NCI-H524 (cell line): ENCODE measurements at regions not wholly inside any gene's neighbourhood (a gene's known extent, or its start where the extent isn't known, plus 50 kb on each side); places are given as distances from the start of the nearest gene placed in this dataset.

Experiments
- DNase-seq, 2 experiments: peaks; one replicate each; lab custom pipeline; 2025; lab: John Stamatoyannopoulos, UW

DNA sequence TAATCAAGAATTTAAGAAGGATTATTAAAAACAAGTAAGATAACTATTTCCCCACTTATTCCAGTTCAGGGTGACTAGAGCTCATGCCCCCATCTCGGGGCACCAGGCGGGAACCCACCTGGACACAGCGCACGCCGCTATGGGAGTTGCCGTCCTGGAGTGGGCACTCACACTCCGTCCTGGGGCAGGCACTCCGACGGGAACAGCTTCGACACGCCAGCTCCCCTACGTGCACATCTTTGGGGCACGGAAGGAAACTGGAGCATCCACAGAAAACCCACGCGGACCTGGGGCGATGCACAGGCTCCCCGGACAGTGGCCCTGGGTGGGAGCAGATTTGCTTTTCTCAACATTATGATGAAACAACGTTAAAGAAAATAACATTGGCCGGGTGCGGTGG lies 52.0 kb upstream of the GATA5 start:
- no peak for DNase-seq

DNA sequence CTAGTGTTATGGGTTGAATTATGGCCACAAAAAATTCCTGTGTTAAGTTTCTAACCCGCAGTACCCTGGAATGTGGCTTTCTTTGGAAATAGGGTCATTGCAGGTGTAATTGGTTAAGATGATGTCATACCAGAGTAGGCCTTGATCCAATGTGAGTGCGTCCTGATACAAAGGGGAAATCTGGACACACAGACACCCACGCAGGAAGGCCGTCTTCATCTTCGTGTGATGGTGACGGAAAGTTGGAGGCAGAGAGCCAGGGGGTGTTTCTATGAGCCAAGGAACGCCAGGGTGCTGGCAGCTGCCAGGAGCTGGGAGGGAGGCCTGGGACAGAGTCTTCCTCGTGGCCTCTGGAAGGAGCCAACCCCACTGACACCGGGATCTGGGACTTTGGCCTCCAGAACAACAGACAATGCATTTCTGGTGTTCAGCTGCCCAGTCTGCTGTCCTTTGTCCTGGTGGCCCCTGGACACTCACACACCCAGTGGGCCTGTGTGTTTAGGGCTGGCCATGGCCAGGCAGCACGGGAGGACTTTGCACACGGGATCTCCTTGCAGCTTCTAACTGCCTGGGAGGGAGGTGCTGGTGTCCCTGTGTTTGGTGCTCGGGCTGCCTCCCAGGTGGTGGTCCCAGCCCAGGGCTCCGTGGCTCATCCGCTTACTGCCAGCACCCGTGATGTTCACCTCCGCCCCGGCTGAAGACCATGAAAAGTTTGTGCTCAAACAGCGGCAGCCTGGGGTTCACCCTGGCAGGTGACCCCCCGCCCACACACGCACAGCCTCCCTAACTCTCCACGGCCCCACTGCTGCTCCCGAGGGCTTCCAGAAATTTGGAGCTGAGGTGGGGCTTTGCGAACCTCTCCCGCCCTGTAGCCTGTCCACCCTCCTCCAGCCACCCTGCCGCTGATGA lies 53.4 kb upstream of the GATA5 start:
- no peak for DNase-seq

DNA sequence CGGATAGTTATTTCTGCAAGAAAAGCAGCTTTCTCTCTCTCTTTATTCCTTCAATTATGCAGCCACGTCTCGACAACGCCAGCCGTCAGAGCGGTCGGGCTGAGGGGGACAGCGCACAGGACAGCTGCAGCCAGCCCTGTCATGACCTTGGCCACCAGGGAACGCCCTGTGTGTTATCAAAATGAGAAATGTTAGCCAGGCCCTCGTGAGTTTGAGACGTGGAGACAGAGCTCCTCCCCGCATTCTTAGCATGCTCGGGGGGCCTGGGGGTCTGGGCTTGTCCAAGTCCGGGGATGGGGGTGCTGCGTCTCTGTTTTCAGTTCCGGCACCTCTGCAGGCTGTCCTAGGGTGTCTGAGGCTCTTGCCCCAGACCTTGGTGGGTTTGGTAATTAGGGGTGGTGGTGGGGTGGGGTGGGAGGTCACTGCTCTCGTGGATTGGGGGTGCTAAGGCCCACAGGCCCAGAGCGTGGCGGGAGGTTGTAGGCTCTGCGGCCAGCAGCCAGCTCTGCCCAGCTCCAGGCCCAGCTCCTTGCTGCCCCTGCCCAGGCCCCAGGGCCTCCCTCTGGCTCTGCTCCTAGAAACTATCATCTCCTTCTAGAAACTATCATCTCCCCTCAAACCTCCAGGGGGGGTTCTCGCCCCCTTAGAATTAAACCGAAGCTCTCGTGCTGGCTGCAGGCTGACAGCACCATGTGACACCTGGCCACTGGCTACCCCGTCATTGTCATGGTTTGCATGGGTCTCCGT lies 54.3 kb upstream of the GATA5 start:
- no peak for DNase-seq

DNA sequence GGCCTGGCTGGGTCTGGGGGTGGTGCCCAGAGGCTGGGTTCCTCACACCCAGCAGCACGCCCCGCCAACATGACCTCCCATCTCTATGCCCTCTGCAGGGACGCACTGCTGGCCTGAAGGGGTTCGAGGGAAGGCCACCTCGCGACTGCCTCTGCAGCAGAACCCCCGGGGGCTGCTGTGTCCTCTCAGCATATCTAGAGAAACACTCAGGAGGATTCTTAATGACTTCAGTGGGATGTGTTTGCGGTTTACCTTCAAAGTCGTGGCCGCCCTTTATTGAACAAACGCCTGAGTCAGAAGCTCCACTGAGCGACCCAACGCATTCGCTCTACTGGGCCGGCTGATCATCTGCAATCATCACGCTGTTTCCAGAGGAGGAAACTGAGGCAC lies 54.8 kb upstream of the GATA5 start:
- DNase-seq: no peak

DNA sequence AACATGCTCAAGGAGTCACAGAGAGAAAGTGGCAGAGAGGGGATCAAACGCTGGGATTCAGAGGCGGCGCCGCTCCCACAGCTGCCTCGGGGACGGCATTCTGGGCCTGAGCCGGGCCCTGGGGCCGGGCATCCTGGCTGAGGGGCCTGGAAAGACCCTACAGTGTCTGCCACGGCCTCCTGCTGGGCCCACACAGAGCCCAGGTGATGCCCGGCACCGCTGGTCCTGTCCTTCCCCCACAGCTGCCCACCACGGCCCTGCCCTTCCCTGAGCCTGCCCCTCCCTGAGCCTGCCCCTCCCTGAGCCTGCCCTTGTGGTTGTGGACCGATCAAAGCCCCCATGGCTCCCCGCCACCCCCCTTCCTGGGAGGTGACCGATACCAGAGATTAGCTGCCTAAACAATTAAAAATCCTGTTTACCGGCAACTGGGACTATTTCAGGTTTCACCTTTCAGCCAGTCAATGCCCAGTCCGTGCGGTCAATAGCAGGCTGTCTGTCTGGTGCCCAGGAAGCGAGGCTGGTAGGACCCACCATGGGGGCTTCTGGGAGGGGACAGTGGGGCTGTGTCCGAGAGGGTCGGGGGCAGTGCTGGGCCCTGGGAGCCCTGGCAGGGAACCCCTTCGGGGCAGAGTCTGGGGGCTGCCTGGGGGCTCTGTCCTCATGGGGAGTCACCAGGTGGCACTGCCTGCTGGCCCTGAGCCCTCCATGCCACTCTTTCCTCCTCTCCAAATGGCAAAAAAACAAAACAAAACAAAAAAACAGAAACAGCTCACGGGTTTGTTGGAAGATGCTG lies 55.4 kb upstream of the GATA5 start:
- no peak for DNase-seq

DNA sequence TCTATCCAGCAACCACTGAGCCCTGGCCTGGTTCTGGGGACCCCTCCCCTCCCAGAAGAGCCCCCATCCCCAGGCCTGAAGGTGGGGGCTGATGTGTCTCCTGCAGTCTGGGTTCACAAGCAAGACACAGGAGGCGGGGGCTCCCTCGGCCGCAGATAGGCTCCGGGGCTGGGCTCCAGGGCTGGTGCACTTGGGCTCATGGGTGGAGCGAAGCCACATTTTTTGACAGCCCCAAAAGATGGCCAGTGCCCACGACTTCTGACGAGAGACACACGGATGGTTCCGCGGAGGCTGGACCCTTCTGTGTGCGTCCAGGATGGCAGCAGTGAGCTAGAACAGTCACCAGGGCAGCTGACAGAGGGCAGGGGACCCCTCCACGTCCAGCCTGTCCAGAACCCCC lies 57.1 kb upstream of the GATA5 start:
- DNase-seq: no peak

DNA sequence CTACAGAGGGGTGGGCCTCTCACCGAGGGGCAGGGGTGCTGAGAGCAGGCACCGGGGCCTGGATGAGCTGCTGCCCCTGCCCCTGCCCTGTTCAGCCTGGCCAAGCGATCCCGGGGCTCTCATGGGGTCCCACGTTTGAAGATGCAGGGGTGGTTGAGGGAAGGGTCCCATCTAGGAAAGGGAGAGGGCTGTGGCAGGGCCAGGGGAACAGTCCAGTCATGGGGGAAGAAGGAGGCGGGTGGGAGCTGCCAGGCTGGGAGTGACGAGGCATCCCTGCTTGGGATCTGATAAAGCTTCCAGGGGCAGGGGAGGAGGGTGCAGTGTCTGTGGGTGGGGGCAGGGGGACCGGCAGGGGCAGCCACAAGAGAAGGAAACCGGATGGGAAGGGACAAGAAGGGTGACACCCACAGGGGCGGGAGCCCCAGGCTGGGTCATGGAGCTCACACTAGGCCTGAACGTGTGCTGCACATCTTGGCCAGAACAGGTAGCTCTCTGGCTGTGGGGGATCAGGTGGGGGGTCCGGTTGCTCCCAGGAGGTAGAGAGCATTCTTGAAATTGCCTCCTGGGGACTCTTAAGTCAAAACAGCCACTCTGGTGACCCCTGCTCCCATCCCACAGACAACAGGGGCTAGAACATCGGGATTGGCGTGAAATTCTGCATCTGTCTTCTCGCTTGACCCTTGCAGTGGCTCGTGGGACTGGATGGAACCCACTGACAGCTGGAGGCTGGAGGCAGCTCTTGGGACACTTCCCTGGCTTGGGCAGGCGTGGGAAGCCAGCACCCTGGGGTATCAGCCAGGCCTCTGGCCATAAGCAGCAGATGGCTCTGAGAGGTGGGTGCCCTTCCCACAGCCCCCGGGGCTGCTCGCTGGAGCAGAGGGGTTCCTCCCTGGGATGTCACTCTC lies 58.0 kb upstream of the GATA5 start:
- DNase-seq: no peak

DNA sequence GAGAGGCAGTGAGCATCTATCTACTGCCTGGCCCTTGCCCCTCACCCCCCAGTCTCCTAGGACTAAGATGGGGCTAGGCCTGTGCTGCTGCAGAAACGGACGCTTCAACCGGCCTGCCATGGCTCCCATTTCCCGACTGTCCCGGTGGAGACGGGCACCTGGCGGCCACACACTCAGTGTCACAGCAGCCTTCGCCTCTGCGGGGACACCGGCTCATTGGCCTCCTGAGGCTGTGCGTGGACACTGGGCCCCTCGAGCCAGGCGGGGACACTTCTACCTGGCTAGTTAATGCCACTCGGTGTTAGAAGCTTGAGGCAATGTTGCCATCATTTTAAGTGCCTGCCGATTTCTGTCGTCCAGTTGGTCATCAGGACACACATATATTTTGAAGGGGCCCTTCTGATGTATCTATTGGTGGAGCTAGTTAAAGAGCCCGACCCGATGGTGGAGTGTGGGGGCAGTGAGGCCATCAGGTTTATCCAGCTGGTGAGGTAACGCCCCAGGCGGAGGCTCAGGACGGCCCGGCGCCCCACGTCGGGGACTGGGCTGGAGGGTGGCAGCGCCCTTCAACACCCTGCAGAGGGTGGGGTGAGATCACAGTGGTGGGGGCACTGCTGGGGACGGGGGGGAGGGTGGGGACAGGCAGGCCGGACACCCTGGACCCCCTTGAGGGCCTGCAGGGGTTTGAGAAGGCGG lies 58.9 kb upstream of the GATA5 start:
- no peak for DNase-seq

DNA sequence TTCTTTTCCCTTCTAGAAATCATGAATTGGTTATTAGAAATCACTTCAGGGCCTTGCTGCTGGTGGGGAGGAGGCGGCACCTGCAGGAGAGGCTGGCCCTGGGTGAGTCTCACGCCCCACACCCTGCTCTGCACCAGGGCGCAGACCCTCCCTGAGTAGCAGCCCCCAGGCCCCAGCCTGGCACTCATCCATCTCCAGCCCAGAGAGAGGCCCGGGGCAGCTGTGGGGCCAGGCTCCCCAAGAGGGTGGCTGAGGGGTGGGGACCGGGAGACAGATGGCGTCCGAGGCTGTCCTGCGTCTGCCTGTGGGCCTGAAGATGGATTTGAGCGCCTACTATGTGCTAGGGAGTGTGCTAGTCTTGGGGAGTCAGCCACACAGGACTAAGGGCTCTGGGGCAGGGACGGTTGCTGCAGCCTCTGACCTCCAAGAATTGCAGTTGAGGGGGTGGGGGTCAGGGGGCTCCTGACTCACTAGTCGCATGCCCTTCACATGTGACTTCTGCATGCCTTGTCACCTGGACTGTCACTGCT lies 59.6 kb upstream of the GATA5 start:
- no peak for DNase-seq

DNA sequence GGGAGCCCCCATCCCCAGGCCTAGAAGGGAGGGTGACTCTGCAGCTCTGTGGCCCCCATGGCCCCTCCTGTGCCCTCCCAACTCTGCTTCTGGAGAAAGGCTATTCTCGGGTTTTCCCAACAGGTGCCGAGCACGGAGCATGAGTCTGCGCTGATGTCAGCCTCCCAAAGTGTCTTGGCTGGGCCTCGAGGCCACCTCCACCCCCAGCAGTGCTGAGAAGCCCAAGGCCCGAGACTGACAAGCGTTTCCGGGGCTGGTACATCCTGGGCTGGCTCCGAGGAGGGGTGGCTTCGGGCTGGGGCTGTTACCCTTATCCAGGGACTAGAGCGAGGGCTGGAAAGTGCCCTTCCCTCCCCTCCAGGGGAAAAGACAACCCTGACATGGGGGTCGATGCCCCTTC lies 60.2 kb upstream of the GATA5 start:
- no peak for DNase-seq

DNA sequence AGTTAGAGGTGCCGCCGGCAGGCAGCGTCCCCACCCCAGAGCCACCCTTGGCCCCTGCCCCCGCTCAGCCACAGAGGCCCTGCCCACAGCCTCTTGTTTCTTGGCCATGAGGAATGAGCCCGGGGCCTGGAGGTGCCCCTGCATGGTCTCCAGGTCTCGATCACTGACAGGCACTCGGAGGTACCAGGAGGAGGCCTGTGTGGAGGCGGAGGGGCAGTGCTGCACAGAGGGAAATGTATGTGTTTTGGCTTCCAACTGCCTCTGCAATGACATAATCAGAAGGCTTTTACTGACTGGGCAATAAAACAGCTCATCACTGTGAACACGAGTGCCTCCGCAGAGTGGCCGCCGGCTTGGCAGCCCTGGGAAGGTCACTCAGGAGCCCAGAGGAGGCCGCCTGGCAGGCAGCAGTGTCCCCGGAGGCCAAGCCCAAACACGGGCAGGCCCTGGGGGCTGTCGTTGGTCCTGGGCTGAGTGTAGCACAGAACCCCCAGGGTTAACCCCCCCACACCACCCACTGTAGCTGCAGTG lies 61.1 kb upstream of the GATA5 start:
- DNase-seq: no peak

DNA sequence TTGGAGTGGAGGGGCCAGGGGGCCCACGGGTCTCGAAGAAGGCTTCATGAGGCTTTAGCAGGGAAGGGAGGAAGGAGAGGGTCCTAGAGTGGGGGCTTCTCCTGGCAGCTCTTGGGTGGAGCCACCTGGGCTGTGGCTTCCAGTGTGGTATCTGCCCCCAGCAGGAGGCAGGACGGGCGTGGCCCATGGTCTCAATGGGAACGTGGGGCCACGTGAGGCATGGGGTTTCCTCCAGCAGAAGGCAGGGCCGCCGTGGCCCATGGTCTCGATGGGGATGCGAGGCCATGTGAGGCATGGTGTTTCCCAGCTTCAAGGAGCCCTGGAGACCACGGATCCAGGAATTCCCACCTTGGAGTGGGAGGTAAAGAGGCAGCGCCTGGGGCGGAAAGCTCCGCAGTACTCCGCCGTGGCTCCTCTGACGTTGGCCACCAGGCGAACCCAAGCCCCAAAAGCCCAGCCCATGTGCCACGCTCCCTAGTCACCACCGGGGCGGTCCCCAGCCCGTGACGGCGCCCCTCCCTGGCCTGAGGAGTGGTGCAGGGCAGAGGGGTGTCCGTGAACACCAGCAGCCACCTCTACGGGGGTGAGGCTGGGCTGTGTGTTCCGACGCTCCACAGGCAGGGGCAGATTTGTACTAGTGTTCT lies 62.0 kb upstream of the GATA5 start:
- no peak for DNase-seq

DNA sequence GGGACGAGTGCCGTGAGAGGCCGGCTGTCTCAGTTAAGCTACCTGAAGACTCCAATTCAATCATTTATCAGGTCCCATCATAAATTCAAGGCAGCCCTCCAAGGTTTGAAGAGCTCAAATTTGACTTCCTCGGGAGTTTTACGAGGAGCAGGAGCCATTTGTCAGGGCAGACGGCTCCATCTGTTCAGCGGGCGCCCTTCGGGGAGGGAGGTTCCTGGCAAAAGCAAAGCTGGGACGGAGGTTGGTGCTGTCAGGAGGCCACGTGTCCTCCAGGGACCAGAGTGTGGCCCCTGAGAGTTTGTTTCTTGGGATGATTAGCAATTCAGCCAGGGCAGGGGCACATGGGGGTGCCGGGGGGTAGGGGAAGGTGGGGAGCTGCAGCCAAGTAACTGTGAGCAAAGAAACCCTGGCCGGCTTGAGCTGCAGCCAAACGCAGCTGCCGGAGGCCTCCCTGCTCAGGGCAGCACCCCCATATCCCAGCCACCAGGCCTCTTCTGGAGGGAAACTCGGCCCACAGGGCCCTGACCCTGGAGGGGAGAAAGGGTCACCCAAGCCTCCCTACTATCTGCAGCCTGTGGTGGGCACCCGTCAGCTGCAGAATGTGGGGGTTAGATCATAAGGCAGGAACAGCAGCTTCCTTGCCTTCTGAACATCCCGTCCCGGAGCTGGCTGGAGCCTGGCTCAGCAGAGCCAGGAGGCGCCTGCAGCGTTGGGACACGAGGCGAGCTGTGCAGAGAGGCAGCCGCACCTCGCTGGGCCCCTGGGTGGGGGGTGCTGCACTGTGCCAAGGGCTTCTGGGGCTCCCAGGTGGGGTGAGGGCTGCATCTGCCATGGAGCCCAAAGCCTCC lies 63.6 kb upstream of the GATA5 start:
- DNase-seq: peak; percentile 27 to 56

DNA sequence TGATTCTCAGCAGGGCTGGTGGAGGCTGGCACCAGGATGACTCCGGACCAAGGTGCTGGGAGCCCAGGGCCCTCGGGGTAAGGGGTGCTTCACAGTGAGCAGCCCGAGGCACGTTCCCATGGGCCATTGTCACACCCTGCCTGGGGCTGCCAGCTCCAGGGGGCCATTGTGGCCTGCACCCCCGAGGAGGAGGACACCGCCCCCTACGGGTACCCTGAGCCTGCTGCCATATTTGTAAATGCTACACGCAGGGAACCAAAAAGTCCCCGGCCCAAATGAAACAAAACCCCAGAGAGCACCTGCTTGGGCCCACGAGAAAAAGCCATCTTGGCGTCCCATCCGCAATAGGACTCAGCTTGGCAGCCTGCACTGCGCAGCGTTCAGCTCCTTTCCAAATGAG lies 64.7 kb upstream of the GATA5 start:
- DNase-seq: no peak

DNA sequence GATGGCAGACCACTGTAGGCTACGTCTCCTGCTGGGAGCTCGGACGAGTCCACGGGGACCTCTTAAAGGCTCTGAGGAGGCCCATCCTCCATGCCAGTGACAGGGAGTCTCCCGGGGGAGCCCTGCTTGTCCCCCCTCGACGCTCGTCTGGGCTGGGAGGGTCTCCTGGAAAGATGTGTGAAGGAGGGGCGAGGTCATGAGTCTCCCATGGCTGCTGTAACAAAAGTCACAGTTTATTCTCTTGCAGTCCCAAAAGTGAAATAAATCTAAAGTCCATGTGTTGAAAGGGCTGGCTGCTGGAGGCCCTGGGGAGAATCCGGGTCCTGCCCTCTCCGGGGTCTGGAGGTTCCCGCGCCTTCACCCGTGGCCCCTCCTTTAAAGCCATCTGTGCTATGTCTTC lies 67.1 kb upstream of the GATA5 start:
- DNase-seq: no peak

DNA sequence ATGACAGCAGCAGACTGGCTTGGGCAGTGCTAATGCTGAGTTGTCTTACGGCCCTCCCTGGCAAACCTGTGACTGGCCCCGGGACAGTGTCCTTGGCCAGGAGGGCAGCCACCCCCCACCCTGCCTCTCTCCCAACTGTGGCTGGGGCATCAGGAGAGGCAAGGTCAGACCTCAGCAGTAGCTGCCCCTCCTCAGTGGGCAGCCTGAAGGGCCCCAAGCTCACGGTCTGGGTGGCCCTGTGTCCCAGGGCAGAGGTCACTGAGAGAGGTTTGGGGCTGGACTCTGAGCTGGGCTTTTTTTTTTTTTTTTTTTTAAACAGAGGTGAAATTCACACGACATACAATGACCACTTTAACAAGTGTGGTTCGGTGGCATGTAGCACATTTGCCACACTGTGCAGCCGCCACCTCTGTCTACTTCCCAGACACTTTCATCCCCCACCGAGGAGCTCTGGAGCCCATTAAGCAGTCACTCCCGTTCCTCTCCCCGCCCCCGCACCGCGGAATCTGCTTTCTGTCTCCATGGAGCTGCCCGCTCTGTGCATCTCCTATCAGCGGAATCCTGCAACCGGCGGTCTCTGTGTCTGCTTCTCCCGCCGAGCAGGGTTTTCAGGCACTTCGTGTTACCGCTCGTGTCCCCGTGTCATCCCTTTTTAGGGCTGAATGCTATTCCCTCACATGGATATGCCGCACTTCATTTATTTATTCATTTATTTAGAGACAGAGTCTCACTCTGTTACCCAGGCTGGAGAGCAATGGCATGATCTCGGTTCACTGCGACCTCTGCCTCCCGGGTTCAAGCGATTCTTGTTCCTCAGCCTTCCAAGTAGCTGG lies 67.9 kb upstream of the GATA5 start:
- DNase-seq: no peak

DNA sequence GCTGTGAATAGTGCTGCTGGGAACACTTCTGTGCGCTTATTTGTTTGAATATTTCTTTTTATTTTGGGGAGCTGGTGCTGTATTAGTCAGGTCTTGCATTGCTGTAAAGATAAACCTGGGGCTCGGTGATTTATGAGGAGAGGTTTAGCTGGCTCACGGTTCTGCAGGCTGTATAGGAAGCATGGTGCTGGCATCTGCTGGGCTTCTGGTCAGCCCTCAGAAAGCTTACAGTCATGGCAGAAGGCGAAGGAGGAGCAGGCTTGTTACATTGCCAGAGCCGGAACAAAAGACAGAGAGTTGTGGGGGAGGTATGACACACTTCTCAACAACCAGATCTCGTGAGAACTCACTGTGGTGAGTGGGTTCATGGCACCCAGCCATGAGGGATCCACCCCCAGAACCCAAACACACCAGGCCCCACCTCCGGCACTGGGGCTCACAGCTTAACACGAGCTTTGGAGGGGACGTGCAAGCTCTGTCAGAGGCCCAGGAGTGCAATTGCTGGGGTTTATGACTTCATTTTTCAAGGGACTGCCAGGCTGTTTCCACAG lies 68.8 kb upstream of the GATA5 start:
- DNase-seq: no peak

DNA sequence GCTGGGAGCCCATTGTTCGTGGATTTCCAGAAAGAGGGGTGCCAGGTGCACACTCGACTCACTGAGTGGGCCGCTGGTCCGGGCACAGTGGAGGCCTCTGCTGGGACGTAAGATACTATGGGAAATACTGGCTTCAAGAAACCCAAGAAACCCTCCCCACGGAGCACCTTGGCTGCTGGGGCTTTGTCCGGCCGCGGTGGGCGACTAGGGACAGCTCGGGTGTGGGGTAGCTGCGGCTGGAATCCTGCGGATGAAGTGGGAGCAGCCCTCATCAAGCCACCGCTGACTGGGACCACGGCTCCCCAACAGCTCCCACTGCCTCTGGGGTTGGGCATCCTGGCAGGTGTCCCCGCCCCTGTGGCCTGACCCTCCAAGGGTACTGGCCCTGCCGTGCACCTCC lies 69.5 kb upstream of the GATA5 start:
- DNase-seq: no peak
